ENCODE measurements at regions not wholly inside any gene's neighbourhood (a gene's known extent, or its start where the extent isn't known, plus 50 kb on each side); places are given as distances from the start of the nearest gene placed in this dataset.

DNA sequence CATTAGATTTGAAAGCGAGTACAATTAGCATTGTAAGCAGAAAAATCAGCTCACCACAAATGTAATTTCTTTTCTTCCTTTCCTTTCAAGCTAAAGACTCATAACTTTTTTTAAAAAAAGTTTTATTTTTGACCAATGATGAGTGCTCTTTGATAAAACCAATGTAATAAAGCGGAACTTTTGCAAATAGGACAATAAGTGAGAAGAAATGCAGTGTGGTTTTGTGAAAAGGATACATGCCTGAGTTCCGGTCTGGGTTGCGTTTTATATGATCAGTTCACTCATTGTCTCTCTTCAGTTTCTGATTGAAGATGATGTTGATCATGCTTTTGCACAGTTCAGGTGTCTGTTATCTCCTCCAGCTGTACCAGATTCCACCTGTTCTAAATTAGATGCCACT is 274.4 kb downstream of the KLF12 start:
- no peaks in the 10 kb centered on the region for H4K20me1 ChIP-seq (ENCODE audit: insufficient read depth, low read length)
- H3K79me2 ChIP-seq (ENCODE audit: insufficient read depth, low read length) = no peaks in the 10 kb centered on the region
- H3K27me3 Mint-ChIP-seq (ENCODE audit: low read depth in 3 of 3) = peaks cover 0 to 2% (median 0%) of the 10 kb centered on the region in 3 donors
- no peaks in the 10 kb centered on the region for H3K36me3 ChIP-seq (replicated peaks in 1 of 2; ENCODE audit: control insufficient read depth in 1 of 2, insufficient read depth in 2 of 2, low read length in 2 of 2)
- TF ChIP-seq CTCF (IDR thresholded peaks at IDR 0.05) = no peak
- no peaks in the 10 kb centered on the region for H3K4me1 ChIP-seq (ENCODE audit: control insufficient read depth in 1 of 2, insufficient read depth in 2 of 2, low read length in 2 of 2)
- no peak overlapping the region for H3K4me3 ChIP-seq (replicated peaks in 1 of 3; ENCODE audit: low read depth in 2 of 3, low read length in 3 of 3)
- no peaks in the 10 kb centered on the region for H3K4me1 Mint-ChIP-seq
- H3K9me3 ChIP-seq (replicated peaks in 1 of 2; ENCODE audit: control insufficient read depth in 1 of 2, insufficient read depth in 1 of 2, low read length in 2 of 2) = no peaks in the 10 kb centered on the region
- H3K4me3 Mint-ChIP-seq = no peak overlapping the region
- intact Hi-C loops (cut with micrococcal nuclease) = no loop called here
- no peaks in the 10 kb centered on the region for H3K27me3 ChIP-seq (ENCODE audit: control insufficient read depth in 2 of 2, insufficient read depth in 2 of 2, low read length in 2 of 2)
- DNase-seq = no peak
- no peak overlapping the region for H3K27ac Mint-ChIP-seq
- H3K27ac ChIP-seq (ENCODE audit: low read depth in 1 of 2, low read length in 2 of 2) = no peak overlapping the region
- H3K9me3 Mint-ChIP-seq = peaks cover 0 to 2% (median 0%) of the 10 kb centered on the region in 7 donors
- no peaks in the 10 kb centered on the region for H3K36me3 Mint-ChIP-seq
- H3K9ac ChIP-seq (ENCODE audit: insufficient read depth, low read length, poor library complexity, severe bottlenecking) = no peak overlapping the region
- H3K4me2 ChIP-seq (replicated peaks; ENCODE audit: extremely low read depth, low read length, poor library complexity, severe bottlenecking) = no peak overlapping the region
- 67% methylated on average over 3 of the region's 4 CpGs for WGBS (ENCODE audit: insufficient coverage)
- H2AFZ ChIP-seq (ENCODE audit: insufficient read depth, low read depth, low read length, poor library complexity, severe bottlenecking) = no peak overlapping the region

DNA sequence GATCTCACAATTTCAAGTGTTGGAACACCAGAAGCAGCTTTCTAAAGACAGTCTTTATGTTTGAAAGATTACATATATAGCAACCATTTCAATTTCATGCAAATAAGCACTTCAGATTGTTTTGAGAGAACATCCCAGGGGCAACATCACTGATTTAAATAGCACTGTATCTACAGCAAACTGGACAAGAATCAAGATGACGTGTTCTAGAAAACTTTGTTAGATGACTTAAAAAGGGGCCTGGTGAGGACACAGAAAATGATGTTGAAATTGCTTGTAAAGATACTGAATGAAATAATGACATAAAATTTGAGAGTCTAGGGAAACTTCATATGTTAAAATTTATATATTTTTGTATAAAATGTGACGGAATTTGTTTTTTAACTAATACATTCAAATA is 277.1 kb downstream of the KLF12 start:
- no peaks in the 10 kb centered on the region for H3K9me3 ChIP-seq (replicated peaks in 1 of 2; ENCODE audit: control insufficient read depth in 1 of 2, insufficient read depth in 1 of 2, low read length in 2 of 2)
- H3K4me1 Mint-ChIP-seq = no peaks in the 10 kb centered on the region
- intact Hi-C loops (cut with micrococcal nuclease) = no loop called here
- DNase-seq = no peak
- TF ChIP-seq CTCF (IDR thresholded peaks at IDR 0.05) = no peak
- H4K20me1 ChIP-seq (ENCODE audit: insufficient read depth, low read length) = no peaks in the 10 kb centered on the region
- H3K9ac ChIP-seq (ENCODE audit: insufficient read depth, low read length, poor library complexity, severe bottlenecking) = no peak overlapping the region
- no peak overlapping the region for H3K4me2 ChIP-seq (replicated peaks; ENCODE audit: extremely low read depth, low read length, poor library complexity, severe bottlenecking)
- H3K27ac Mint-ChIP-seq = no peak overlapping the region
- no CpG with 5 or more reads among the region's 2 CpGs for WGBS (ENCODE audit: insufficient coverage)
- no peak overlapping the region for H3K27ac ChIP-seq (ENCODE audit: low read depth in 1 of 2, low read length in 2 of 2)
- no peaks in the 10 kb centered on the region for H3K36me3 ChIP-seq (replicated peaks in 1 of 2; ENCODE audit: control insufficient read depth in 1 of 2, insufficient read depth in 2 of 2, low read length in 2 of 2)
- peaks cover 0 to 2% (median 0%) of the 10 kb centered on the region in 3 donors for H3K27me3 Mint-ChIP-seq (ENCODE audit: low read depth in 3 of 3)
- peaks cover 0 to 2% (median 0%) of the 10 kb centered on the region in 7 donors for H3K9me3 Mint-ChIP-seq
- H3K27me3 ChIP-seq (ENCODE audit: control insufficient read depth in 2 of 2, insufficient read depth in 2 of 2, low read length in 2 of 2) = no peaks in the 10 kb centered on the region
- H3K36me3 Mint-ChIP-seq = no peaks in the 10 kb centered on the region
- H3K4me1 ChIP-seq (ENCODE audit: control insufficient read depth in 1 of 2, insufficient read depth in 2 of 2, low read length in 2 of 2) = no peaks in the 10 kb centered on the region
- no peaks in the 10 kb centered on the region for H3K79me2 ChIP-seq (ENCODE audit: insufficient read depth, low read length)
- no peak overlapping the region for H2AFZ ChIP-seq (ENCODE audit: insufficient read depth, low read depth, low read length, poor library complexity, severe bottlenecking)
- H3K4me3 ChIP-seq (replicated peaks in 1 of 3; ENCODE audit: low read depth in 2 of 3, low read length in 3 of 3) = no peak overlapping the region
- no peak overlapping the region for H3K4me3 Mint-ChIP-seq

Data from CD14-positive monocyte (primary cell).